ENCODE measurements at regions not wholly inside any gene's neighbourhood (a gene's known extent, or its start where the extent isn't known, plus 50 kb on each side); places are given as distances from the start of the nearest gene placed in this dataset.

DNA sequence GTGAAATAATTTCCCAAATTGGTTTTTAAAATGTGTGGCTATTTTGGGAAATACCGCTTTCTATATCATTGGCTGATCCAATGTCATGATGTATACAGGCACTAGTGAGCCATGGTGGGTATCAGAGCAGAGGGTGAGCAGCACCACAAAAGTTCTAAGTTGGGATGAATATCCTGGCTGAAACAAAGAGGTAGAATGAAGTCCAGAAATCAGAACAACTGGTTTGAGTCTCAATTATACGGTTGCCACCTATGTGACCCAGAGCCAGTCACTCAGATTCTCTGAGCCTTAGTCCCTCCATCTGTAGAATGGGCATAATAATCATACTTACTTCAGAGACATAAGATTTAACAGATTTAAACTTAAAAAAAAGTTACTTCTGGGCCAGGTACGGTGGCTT, 172.3 kb downstream of the ZFP64 start:
- TF ChIP-seq, protein P1, sequence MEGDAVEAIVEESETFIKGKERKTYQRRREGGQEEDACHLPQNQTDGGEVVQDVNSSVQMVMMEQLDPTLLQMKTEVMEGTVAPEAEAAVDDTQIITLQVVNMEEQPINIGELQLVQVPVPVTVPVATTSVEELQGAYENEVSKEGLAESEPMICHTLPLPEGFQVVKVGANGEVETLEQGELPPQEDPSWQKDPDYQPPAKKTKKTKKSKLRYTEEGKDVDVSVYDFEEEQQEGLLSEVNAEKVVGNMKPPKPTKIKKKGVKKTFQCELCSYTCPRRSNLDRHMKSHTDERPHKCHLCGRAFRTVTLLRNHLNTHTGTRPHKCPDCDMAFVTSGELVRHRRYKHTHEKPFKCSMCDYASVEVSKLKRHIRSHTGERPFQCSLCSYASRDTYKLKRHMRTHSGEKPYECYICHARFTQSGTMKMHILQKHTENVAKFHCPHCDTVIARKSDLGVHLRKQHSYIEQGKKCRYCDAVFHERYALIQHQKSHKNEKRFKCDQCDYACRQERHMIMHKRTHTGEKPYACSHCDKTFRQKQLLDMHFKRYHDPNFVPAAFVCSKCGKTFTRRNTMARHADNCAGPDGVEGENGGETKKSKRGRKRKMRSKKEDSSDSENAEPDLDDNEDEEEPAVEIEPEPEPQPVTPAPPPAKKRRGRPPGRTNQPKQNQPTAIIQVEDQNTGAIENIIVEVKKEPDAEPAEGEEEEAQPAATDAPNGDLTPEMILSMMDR (IDR thresholded peaks at IDR 0.05) = no peak
- TF ChIP-seq POLR2A (IDR thresholded peaks at IDR 0.05) (no peak), POLR2AphosphoS5 (IDR thresholded peaks at IDR 0.05) (no peak)
